Endothelial cell of umbilical vein (primary cell): ENCODE measurements at regions not wholly inside any gene's neighbourhood (a gene's known extent, or its start where the extent isn't known, plus 50 kb on each side); places are given as distances from the start of the nearest gene placed in this dataset.

Experiments used
- BruUV-seq: library from RNA; stranded (reverse); fragments of 400-500 nt; replicated peaks from 2 replicates; lab custom pipeline; 2021; lab: Mats Ljungman, UMichigan
- CTCF ChIA-PET: fragments of 300-600, 350-600 bp; sonication (Branson Sonifier 250); formaldehyde crosslinking; loops from one replicate; lab custom pipeline; 2021; ENCODE audit warnings: antibody characterized with exemption, inconsistent platforms; lab: Charles Lee
- POLR2A ChIA-PET: fragments of 300-600, 350-600 bp; sonication (Branson Sonifier 250); formaldehyde crosslinking; loops from one replicate; lab custom pipeline; 2021; ENCODE audit warnings: antibody characterized with exemption, inconsistent platforms; lab: Charles Lee
- DNase-seq: peaks from one replicate; pipeline ENCODE4 v3.0.0-alpha.2; 2011; ENCODE audit warnings: low read depth, low spot score
- FAIRE-seq: peaks from 2 replicates; lab custom pipeline; 2011; peaks lifted over from hg19 to GRCh38; lab: Jason Lieb, UNC
- H2AFZ ChIP-seq: 2 replicates; pipeline ENCODE4 v1.6.0; 2012; ENCODE audit warnings: low read depth, low read length, control low read depth, inconsistent platforms
- H3K27ac ChIP-seq: 2 replicates; pipeline ENCODE4 v1.5.1; 2011; ENCODE audit warnings: low read depth, mild to moderate bottlenecking, control low read depth, low read length, moderate library complexity; ENCODE audit not compliant: insufficient read depth
- H3K27me3 ChIP-seq, 2 experiments: 2 replicates each; pipeline versions ENCODE4 v1.6.0 to v1.6.1; 2011; ENCODE audit warnings: low read length in 2 of 2, mixed read lengths in 1 of 2; ENCODE audit not compliant: control insufficient read depth in 2 of 2, insufficient read depth in 2 of 2
- H3K36me3 ChIP-seq, 2 experiments: 2 replicates in 1 of 2; 3 replicates in 1 of 2; pipeline ENCODE4 v1.5.1; 2011; ENCODE audit warnings: low read length in 2 of 2, mild to moderate bottlenecking in 1 of 2, moderate library complexity in 1 of 2; ENCODE audit not compliant: control insufficient read depth in 2 of 2, insufficient read depth in 2 of 2; ENCODE audit errors: extremely low read depth in 1 of 2
- H3K4me1 ChIP-seq: 3 replicates; pipeline ENCODE4 v1.5.1; 2011; ENCODE audit warnings: mild to moderate bottlenecking, low read length; ENCODE audit not compliant: control insufficient read depth, insufficient read depth; ENCODE audit errors: extremely low read depth
- H3K4me2 ChIP-seq: 2 replicates; pipeline ENCODE4 v1.6.1; 2011; ENCODE audit warnings: low read length, control low read depth, mixed read lengths; ENCODE audit not compliant: insufficient read depth
- H3K4me3 ChIP-seq, 3 experiments: fragments of 200-600 bp in 1 of 3; sonication (generic), shearing (Covaris generic) in 1 of 3; replicated peaks in 1 of 3; 2 replicates each; pipeline ENCODE4 v1.5.1; 2011 to 2016; ENCODE audit warnings: control low read depth in 3 of 3, low read length in 3 of 3, mild to moderate bottlenecking in 2 of 3, inconsistent platforms in 1 of 3, low read depth in 1 of 3, moderate library complexity in 1 of 3; ENCODE audit not compliant: insufficient read depth in 1 of 3
- H3K79me2 ChIP-seq: 2 replicates; pipeline ENCODE4 v1.6.0; 2012; ENCODE audit warnings: low read length, inconsistent platforms; ENCODE audit not compliant: control insufficient read depth, insufficient read depth
- H3K9ac ChIP-seq: replicated peaks from 2 replicates; pipeline ENCODE3; 2011; ENCODE audit warnings: low read length, control low read depth; ENCODE audit not compliant: insufficient read depth; ENCODE audit errors: extremely low read depth
- H3K9me1 ChIP-seq: replicated peaks from 3 replicates; pipeline ENCODE4 v1.6.0; 2011; ENCODE audit warnings: mild to moderate bottlenecking, low read length; ENCODE audit not compliant: control insufficient read depth, insufficient read depth; ENCODE audit errors: extremely low read depth
- H3K9me3 ChIP-seq: replicated peaks from 2 replicates; pipeline ENCODE4 v1.5.1; 2012; ENCODE audit warnings: low read length, inconsistent platforms; ENCODE audit not compliant: control insufficient read depth, insufficient read depth
- H4K20me1 ChIP-seq: replicated peaks from 2 replicates; pipeline ENCODE3; 2011; ENCODE audit warnings: mild to moderate bottlenecking, low read length; ENCODE audit not compliant: control insufficient read depth, insufficient read depth; ENCODE audit errors: extremely low read depth
- CTCF ChIP-seq, 2 donors: IDR thresholded peaks; 1 replicate in 1 of 2; 2 replicates in 1 of 2; pipeline ENCODE4 v1.5.1; 2011; ENCODE audit warnings: low read length in 2 of 2, mild to moderate bottlenecking in 2 of 2, moderate library complexity in 2 of 2, control low read depth in 1 of 2, inconsistent platforms in 1 of 2, low read depth in 1 of 2; ENCODE audit not compliant: insufficient read depth in 1 of 2; ENCODE audit errors: extremely low read depth in 1 of 2
- EZH2 ChIP-seq: IDR thresholded peaks from 2 replicates; pipeline ENCODE4 v1.6.1; 2012; ENCODE audit warnings: borderline replicate concordance, low read depth, mild to moderate bottlenecking, moderate library complexity, low read length, inconsistent platforms; ENCODE audit not compliant: severe bottlenecking
- FOS ChIP-seq: IDR thresholded peaks from 2 replicates; pipeline ENCODE4 v1.6.1; 2011; ENCODE audit warnings: mild to moderate bottlenecking, low read length, moderate library complexity, borderline replicate concordance; ENCODE audit not compliant: insufficient read depth
- GATA2 ChIP-seq: IDR thresholded peaks from 2 replicates; pipeline ENCODE4 v1.7.0; 2011; ENCODE audit warnings: low read depth, mild to moderate bottlenecking, moderate library complexity, mixed read lengths, low read length; ENCODE audit not compliant: insufficient read length, insufficient read depth
- JUN ChIP-seq: IDR thresholded peaks from 2 replicates; pipeline ENCODE4 v1.6.1; 2011; ENCODE audit warnings: borderline replicate concordance, low read depth; ENCODE audit not compliant: insufficient read length, insufficient read depth
- MAX ChIP-seq: IDR thresholded peaks from 2 replicates; pipeline ENCODE4 v1.6.1; 2011; ENCODE audit not compliant: insufficient read depth, insufficient read length
- MYC ChIP-seq: IDR thresholded peaks from one replicate; pipeline ENCODE4 v1.6.1; 2011; ENCODE audit warnings: mild to moderate bottlenecking, low read depth, low read length
- POLR2A ChIP-seq: IDR thresholded peaks from 2 replicates; pipeline ENCODE4 v1.6.1; 2012; ENCODE audit warnings: low read depth, mild to moderate bottlenecking, control low read depth, low read length
- POLR2AphosphoS5 ChIP-seq: IDR thresholded peaks from 2 replicates; pipeline ENCODE4 v1.6.1; 2012; ENCODE audit warnings: low read depth, mild to moderate bottlenecking, control low read depth, low read length, moderate library complexity; ENCODE audit not compliant: insufficient read depth
- dilution Hi-C: fragments of 300-500 bp; cut with MboI; formaldehyde crosslinking; loops from one replicate; pipeline ENCODE4 v1.15.0; 2019; ENCODE audit warnings: low sequenced_read_pairs; ENCODE audit not compliant: extremely low pct_ligation_motif_present
- intact Hi-C: fragments of 100-400 bp; cut with micrococcal nuclease; formaldehyde crosslinking; loops from one replicate; pipeline ENCODE4 v1.10.0; 2022

GRCh38 chr1:29900712-29901111, 664.4 kb downstream of the PTPRU start:
- H3K36me3 ChIP-seq: no peaks in the 10 kb centered on the region
- H3K4me1 ChIP-seq: no peaks in the 10 kb centered on the region
- dilution Hi-C loops: no loop called here
- H3K4me2 ChIP-seq: no peak overlapping the region
- FAIRE-seq: no peak
- no peak overlapping the region for H3K4me3 ChIP-seq
- no peak overlapping the region for H3K27ac ChIP-seq
- no peak overlapping the region for H3K9ac ChIP-seq
- H2AFZ ChIP-seq: no peak overlapping the region
- H3K9me1 ChIP-seq: no peaks in the 10 kb centered on the region
- no peaks in the 10 kb centered on the region for H3K9me3 ChIP-seq
- H3K79me2 ChIP-seq: no peaks in the 10 kb centered on the region
- POLR2A ChIA-PET: no interaction called here
- CTCF ChIA-PET: no interaction called here
- DNase-seq: no peak
- BruUV-seq: no TSS peak
- H3K27me3 ChIP-seq: no peaks in the 10 kb centered on the region
- no peaks in the 10 kb centered on the region for H4K20me1 ChIP-seq
- intact Hi-C loops: no loop called here
- TF ChIP-seq FOS (no peak), GATA2 (no peak), POLR2A (no peak), POLR2AphosphoS5 (no peak), JUN (no peak), CTCF (IDR thresholded peaks at IDR 0.05; ENCODE audit: extremely low read depth in 1 of 2, insufficient read depth in 1 of 2, low read depth in 1 of 2, low read length in 2 of 2) (no peak), MYC (no peak), MAX (no peak), EZH2 (no peak)
